Transverse colon (tissue), 4 donors: ENCODE measurements at regions not wholly inside any gene's neighbourhood (a gene's known extent, or its start where the extent isn't known, plus 50 kb on each side); places are given as distances from the start of the nearest gene placed in this dataset.

Experiments used
- DNase-seq: peaks from one replicate; pipeline ENCODE4 v3.0.0-alpha.2; 2019
- H3K27ac ChIP-seq, 4 donors: fragments of 200-600 bp; sonication (generic); 2 replicates each; pipeline ENCODE4 v1.5.1; 2016 to 2018; ENCODE audit warnings: inconsistent platforms in 4 of 4
- H3K27me3 ChIP-seq: fragments of 200-600 bp; sonication (generic); 2 replicates; pipeline ENCODE4 v1.5.1; 2017; ENCODE audit warnings: inconsistent platforms
- H3K36me3 ChIP-seq, 4 donors: fragments of 200-600 bp; sonication (generic); 2 replicates each; pipeline ENCODE4 v1.5.1; 2017 to 2019; ENCODE audit warnings: inconsistent platforms in 4 of 4
- H3K4me1 ChIP-seq, 4 donors: fragments of 200-600 bp; sonication (generic); 2 replicates each; pipeline ENCODE4 v1.5.1; 2017 to 2020; ENCODE audit warnings: inconsistent platforms in 4 of 4
- H3K4me3 ChIP-seq, 4 donors: fragments of 200-600 bp; sonication (generic); 1 replicate in 1 of 4; 2 replicates in 3 of 4; pipeline versions ENCODE4 v1.5.1 to v1.6.1; 2017 to 2019; ENCODE audit warnings: inconsistent platforms in 4 of 4
- H3K9me3 ChIP-seq, 2 donors: fragments of 200-600 bp; sonication (generic); 2 replicates each; pipeline ENCODE4 v1.5.1; 2017 to 2019; ENCODE audit warnings: inconsistent platforms in 2 of 2
- CTCF ChIP-seq, 5 experiments: fragments of 200-600 bp in 3 of 5; fragments of 450-650 bp in 2 of 5; sonication (generic) in 3 of 5; IDR thresholded peaks; 1 replicate in 2 of 5; 2 replicates in 3 of 5; pipeline ENCODE4 v1.5.1; 2016 to 2017; ENCODE audit warnings: antibody characterized with exemption in 5 of 5, inconsistent platforms in 3 of 5, mild to moderate bottlenecking in 2 of 5, moderate library complexity in 1 of 5
- EP300 ChIP-seq: sonication (generic); formaldehyde crosslinking; IDR thresholded peaks from one replicate; pipeline ENCODE4 v1.6.1; 2017; ENCODE audit warnings: antibody characterized with exemption, low read depth
- POLR2A ChIP-seq: fragments of 450-650 bp; IDR thresholded peaks from one replicate; pipeline ENCODE4 v1.6.1; 2016; ENCODE audit warnings: antibody characterized with exemption, mild to moderate bottlenecking, moderate library complexity
- POLR2AphosphoS5 ChIP-seq, 3 donors: sonication (generic); formaldehyde crosslinking; IDR thresholded peaks; one replicate each; pipeline ENCODE4 v1.6.1; 2016; ENCODE audit warnings: antibody characterized with exemption in 3 of 3
- WGBS, 2 donors: methylation state at CpG; one replicate each; pipeline ENCODE4 v1.1.5; 2018; ENCODE audit warnings: low coverage in 1 of 2; 5-methylcytosine and 5-hydroxymethylcytosine counted together
- in situ Hi-C, 4 donors: fragments of 200-750 bp; cut with MboI; loops; one replicate each; pipeline versions ENCODE4 v1.15.0 to v1.15.1; 2017; ENCODE audit warnings: low sequenced_read_pairs in 3 of 4, low pct_ligation_motif_present in 1 of 4, low pct_unique_long_range_greater_than_20kb in 1 of 4
- intact Hi-C: fragments of 100-400 bp; cut with DNase I; formaldehyde crosslinking; loops from one replicate; pipeline ENCODE4 v1.15.1; 2023; ENCODE audit warnings: low total_unique reads

- Histone ChIP-seq H3K36me3 (no peaks in the 10 kb centered on the region), H3K27ac (peak overlapping the region in 3 of 4 donors; percentile 39 to 61 (median 42)), H3K9me3 (no peaks in the 10 kb centered on the region), H3K4me3 (no peak overlapping the region), H3K4me1 (peaks cover 7 to 26% (median 9%) of the 10 kb centered on the region in 4 donors), H3K27me3 (no peaks in the 10 kb centered on the region)
- in situ Hi-C loops = no loop called here
- 10 to 15% methylated on average over 2 of the region's 2 CpGs for whole genome bisulfite sequencing, 2 donors
- intact Hi-C loops = no loop called here
- no peak for TF ChIP-seq POLR2AphosphoS5 (IDR thresholded peaks at IDR 0.05)
- no peak for TF ChIP-seq CTCF (IDR thresholded peaks at IDR 0.05)
- no peak for TF ChIP-seq POLR2A
- no peak for TF ChIP-seq EP300
- no peak for DNase-seq
These were observed 166.8 kb upstream of the HMCN1 start for GRCh38 chr1:185567440-185567839.

GRCh38 chr1:185566995-185567394 is 167.2 kb upstream of the HMCN1 start:
- no peaks in the 10 kb centered on the region for H3K27me3 ChIP-seq
- H3K27ac ChIP-seq = peak overlapping the region in 3 of 4 donors; percentile 39 to 61 (median 50)
- peaks cover 7 to 26% (median 9%) of the 10 kb centered on the region in 4 donors for H3K4me1 ChIP-seq
- no peak for TF ChIP-seq CTCF (IDR thresholded peaks at IDR 0.05)
- TF ChIP-seq POLR2AphosphoS5 (IDR thresholded peaks at IDR 0.05) = no peak
- no peak for TF ChIP-seq POLR2A
- no peak for TF ChIP-seq EP300
- WGBS, 2 donors = 11 to 12% methylated on average over 4 of the region's 4 CpGs
- in situ Hi-C loops = no loop called here
- DNase-seq = no peak
- H3K9me3 ChIP-seq = no peaks in the 10 kb centered on the region
- intact Hi-C loops = no loop called here
- H3K4me3 ChIP-seq = no peak overlapping the region
- H3K36me3 ChIP-seq = no peaks in the 10 kb centered on the region

- intact Hi-C loops (no loop called here), in situ Hi-C loops (no loop called here)
- DNase-seq = no peak
- H3K4me3 ChIP-seq = no peak overlapping the region
- H3K27ac ChIP-seq = no peak overlapping the region
- 78 to 90% methylated on average over 3 to 5 of the region's 5 CpGs for WGBS, 2 donors
- no peaks in the 10 kb centered on the region for H3K9me3 ChIP-seq
- no peaks in the 10 kb centered on the region for H3K27me3 ChIP-seq
- TF ChIP-seq POLR2A (no peak), POLR2AphosphoS5 (IDR thresholded peaks at IDR 0.05) (no peak), EP300 (no peak), CTCF (IDR thresholded peaks at IDR 0.05) (no peak)
- H3K4me1 ChIP-seq = peaks cover 7 to 26% (median 9%) of the 10 kb centered on the region in 4 donors
- H3K36me3 ChIP-seq = no peaks in the 10 kb centered on the region
These were observed 168.9 kb upstream of the HMCN1 start for GRCh38 chr1:185565302-185565701.

GRCh38 chr1:185564816-185565215 is 169.4 kb upstream of the HMCN1 start:
- Histone ChIP-seq H3K9me3 (no peaks in the 10 kb centered on the region), H3K4me1 (peaks cover 7 to 26% (median 9%) of the 10 kb centered on the region in 4 donors), H3K27me3 (no peaks in the 10 kb centered on the region), H3K36me3 (no peaks in the 10 kb centered on the region), H3K4me3 (no peak overlapping the region), H3K27ac (no peak overlapping the region)
- TF ChIP-seq EP300 (no peak), CTCF (IDR thresholded peaks at IDR 0.05) (no peak), POLR2AphosphoS5 (IDR thresholded peaks at IDR 0.05) (no peak), POLR2A (no peak)
- no peak for DNase-seq
- WGBS, 2 donors = 88 to 100% methylated on average over 1 of the region's 1 CpG
- in situ Hi-C loops (no loop called here), intact Hi-C loops (no loop called here)
